K562 (cell line): ENCODE measurements at regions not wholly inside any gene's neighbourhood (a gene's known extent, or its start where the extent isn't known, plus 50 kb on each side); places are given as distances from the start of the nearest gene placed in this dataset.

Source experiments
- ATF6 ChIP-seq: sonication (generic); formaldehyde crosslinking; IDR thresholded peaks from 2 replicates; pipeline ENCODE4 v1.4.0; 2020; ENCODE audit warnings: mild to moderate bottlenecking, missing genetic modification reagents
- MGA ChIP-seq: fragments of 450-650 bp; IDR thresholded peaks from 2 replicates; pipeline ENCODE4 v1.6.1; 2016; ENCODE audit warnings: mild to moderate bottlenecking, moderate library complexity
- NFE2L1 ChIP-seq: fragments of 450-650 bp; IDR thresholded peaks from 2 replicates; pipeline ENCODE4 v1.6.1; 2016; ENCODE audit warnings: missing genetic modification characterization, low read depth, mild to moderate bottlenecking, missing compliant biosample characterization, moderate library complexity, borderline replicate concordance
- NFIC ChIP-seq: fragments of 450-650 bp; IDR thresholded peaks from 2 replicates; pipeline ENCODE4 v1.6.1; 2017; ENCODE audit warnings: mild to moderate bottlenecking, inconsistent platforms
- PRDM10 ChIP-seq: fragments of 450-650 bp; IDR thresholded peaks from 2 replicates; pipeline ENCODE4 v1.6.1; 2018; ENCODE audit not compliant: partially characterized antibody
- SIX5 ChIP-seq, 2 experiments: IDR thresholded peaks; 2 replicates each; pipeline ENCODE4 v1.6.1; 2011; ENCODE audit warnings: low read length in 2 of 2, borderline replicate concordance in 1 of 2, low read depth in 1 of 2, mild to moderate bottlenecking in 1 of 2, moderate library complexity in 1 of 2; ENCODE audit not compliant: insufficient read depth in 1 of 2
- STAT5B ChIP-seq: fragments of 250-450 bp; sonication (Bioruptor Pico); IDR thresholded peaks from 2 replicates; pipeline ENCODE4 v1.8.0; 2021; ENCODE audit warnings: mild to moderate bottlenecking, inconsistent platforms
- TEAD2 ChIP-seq: fragments of 450-650 bp; IDR thresholded peaks from 2 replicates; pipeline ENCODE4 v1.6.1; 2016; ENCODE audit warnings: missing genetic modification characterization, control low read depth, missing compliant biosample characterization
- ZNF707 ChIP-seq: fragments of 250-450 bp; sonication (Bioruptor Pico); conservative IDR thresholded peaks from 2 replicates; pipeline ENCODE4 v1.8.0; 2022; ENCODE audit warnings: inconsistent platforms, mild to moderate bottlenecking, moderate library complexity

GRCh38 chr4:64495946-64496345, 86.7 kb upstream of the TECRL start (continued):
- no peak for TF ChIP-seq MGA
- no peak for TF ChIP-seq STAT5B
- TF ChIP-seq SIX5 (IDR thresholded peaks at IDR 0.05; ENCODE audit: borderline replicate concordance in 1 of 2, insufficient read depth in 1 of 2, low read depth in 1 of 2, low read length in 2 of 2), result no peak
- no peak for TF ChIP-seq NFE2L1 (tag)
- no peak for TF ChIP-seq ZNF707 (CRISPR knock-in tag)
- no peak for TF ChIP-seq TEAD2 (tag)
- TF ChIP-seq ATF6, result no peak
- no peak for TF ChIP-seq NFIC
- no peak for TF ChIP-seq PRDM10
- TF ChIP-seq, all 486 proteins: peak for 0
